ENCODE measurements at regions not wholly inside any gene's neighbourhood (a gene's known extent, or its start where the extent isn't known, plus 50 kb on each side); places are given as distances from the start of the nearest gene placed in this dataset.

DNA sequence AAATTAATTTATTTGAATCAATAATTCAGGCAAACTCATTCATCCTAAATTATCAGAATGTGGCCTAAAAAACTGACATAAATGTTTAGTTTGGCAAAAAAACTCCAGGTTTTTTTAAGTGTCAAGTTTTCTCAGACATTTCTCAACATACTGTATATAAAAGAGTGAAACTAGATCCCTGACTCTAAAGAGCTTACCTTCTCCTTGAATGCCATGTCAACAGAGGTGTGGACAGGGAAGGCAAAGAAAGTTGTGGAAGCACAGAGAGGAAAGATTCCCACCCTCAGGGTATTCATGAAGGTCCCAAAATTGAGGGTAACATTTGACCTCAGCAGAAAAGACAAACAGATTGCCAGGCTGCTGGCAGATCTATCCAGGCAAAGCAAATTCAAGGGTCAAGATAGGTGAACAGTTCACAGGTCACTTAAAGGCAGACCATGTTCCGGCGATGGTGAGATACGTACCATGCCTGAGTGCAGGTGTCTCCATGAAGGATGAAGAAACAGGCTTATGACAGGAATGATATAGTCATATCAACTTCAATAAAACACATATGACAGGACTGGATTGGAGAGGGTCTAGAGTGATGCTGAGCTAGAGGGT, 1638.3 kb upstream of the ZEB2 start:
- no peak for DNase-seq

DNA sequence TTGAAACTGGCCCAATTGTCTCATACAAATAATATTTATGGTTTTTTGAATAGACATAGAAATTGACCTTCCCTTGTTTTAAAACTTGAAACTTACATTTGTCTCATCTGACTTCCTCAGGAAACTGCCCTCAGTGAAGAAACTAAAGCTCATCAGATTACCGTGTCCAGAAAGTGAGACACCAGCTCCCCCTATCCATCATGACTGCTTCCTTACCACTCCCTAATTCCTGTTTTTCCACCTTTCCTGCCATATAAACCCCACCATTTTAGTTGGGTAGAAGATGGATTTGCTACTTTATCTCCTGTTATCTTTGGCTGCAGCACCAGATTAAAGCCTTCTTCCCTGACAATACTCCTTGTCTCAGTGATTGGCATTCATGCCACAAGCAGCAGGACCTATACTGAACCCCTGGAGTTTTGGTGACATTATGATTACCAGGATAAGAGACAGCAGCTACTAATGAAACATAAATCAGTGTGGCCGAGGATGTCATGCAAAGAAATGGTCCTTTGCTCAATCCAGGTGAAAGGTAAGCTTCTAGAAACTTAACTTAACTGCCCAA, 1627.6 kb upstream of the ZEB2 start:
- no peak for DNase-seq

GRCh38 chr2:146143971-146144370, 1624.1 kb upstream of the ZEB2 start:
- no peak for DNase-seq

- no peak for DNase-seq
Observed at GRCh38 chr2:146138820-146139219, 1618.9 kb upstream of the ZEB2 start.

DNA sequence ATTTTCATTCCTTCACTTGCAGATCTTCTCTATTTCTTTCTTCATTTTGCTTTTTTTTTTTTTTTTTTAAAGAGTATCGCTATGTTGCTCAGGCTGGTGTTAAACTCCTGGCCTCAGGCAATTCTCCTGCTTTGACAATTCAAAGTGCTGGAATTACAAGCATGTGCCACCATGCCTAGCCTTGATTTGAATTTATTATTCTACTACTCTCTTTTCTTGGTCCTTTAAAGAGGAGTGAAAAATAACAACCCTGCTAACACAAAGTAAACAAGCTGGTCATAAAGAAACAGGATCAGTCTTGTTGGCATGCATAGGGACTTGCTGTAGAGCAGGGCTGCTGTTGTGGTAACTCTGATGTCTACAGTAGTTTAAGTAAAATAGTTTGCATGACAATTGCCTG, 1615.3 kb upstream of the ZEB2 start:
- DNase-seq = no peak

- DNase-seq = no peak
Observed at GRCh38 chr2:146131785-146132184, 1611.9 kb upstream of the ZEB2 start.

DNA sequence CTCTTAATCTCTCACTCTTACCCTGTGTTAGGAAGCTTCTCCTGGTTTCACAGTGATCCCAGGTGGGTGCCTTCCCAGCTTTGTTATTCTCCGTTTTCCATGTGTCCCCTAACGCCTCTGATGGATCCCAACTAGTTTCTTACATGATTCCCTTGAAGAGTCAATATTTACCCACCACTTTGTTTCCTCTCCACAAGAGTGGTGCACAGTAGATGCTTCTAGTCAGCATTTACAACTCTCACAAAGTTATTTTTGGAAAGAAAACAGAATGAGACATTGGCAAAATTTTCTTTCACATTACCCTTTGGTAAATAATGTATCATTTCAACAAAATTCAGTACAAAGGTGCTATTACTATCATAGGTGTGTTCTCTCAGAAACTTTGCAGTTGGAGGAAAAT, 1611.1 kb upstream of the ZEB2 start:
- DNase-seq = no peak

GRCh38 chr2:146130290-146130689, 1610.4 kb upstream of the ZEB2 start:
- DNase-seq = no peak

DNA sequence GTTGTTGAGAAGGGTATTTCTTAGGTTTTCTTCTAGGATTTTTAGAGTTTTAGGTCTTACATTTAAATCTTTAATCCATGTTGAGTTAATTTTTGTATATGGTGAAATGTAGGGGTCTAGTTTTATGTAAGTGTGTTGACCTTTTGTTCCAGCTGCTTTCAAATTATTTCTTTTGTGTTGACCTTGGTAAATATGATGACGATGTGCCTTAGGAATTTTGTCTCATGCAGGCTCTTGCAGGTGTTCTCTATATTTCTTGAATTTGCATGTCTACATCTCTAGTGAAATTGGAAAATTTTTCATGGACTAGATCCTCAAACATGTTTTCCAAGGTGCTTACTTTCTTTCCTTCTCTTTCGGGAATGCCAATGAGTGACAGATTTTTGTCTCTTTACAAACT, 1609.3 kb upstream of the ZEB2 start:
- no peak for DNase-seq

DNA sequence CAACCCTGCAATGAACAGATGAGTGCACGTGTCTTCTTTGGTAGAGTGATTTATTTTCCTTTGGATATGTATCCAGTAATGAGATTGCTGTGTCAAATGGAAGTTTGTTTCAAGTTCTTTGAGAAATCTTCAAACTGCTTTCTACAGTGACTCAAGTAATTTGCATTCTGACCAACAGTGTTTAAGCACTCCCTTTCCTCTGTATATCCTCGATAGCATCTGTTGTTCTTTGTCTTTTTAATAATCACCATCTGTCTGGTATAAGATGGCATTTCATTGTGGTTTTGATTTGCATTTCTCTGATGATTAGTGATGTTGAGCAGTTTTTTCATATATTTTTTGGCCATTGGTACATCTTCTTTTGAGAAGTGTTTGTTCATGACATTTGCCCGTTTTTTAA, 1608.3 kb upstream of the ZEB2 start:
- no peak for DNase-seq

DNA sequence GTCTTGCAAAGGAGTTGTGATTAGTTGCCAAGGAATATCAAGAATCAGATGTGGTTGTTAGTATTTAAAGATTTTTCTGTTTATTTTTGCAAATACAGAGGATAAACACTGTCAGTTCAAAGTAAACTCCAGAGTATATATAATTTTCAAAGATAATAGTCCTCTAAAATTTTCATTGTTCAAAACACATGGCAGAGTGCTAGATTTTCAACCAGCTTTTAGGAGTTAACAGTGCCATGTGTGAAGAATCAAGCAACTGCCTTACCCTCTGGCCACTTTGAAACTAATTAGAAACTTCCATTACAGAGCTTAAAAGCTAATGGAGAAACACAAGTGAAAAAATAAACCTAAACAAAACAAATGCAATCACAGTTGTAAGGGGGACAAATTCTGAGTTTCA, 1605.6 kb upstream of the ZEB2 start:
- no peak for DNase-seq

GRCh38 chr2:146124741-146125140, 1604.8 kb upstream of the ZEB2 start:
- DNase-seq = no peak

GRCh38 chr2:146123714-146124113, 1603.8 kb upstream of the ZEB2 start:
- DNase-seq = no peak

GRCh38 chr2:146123256-146123655, 1603.3 kb upstream of the ZEB2 start:
- no peak for DNase-seq

DNA sequence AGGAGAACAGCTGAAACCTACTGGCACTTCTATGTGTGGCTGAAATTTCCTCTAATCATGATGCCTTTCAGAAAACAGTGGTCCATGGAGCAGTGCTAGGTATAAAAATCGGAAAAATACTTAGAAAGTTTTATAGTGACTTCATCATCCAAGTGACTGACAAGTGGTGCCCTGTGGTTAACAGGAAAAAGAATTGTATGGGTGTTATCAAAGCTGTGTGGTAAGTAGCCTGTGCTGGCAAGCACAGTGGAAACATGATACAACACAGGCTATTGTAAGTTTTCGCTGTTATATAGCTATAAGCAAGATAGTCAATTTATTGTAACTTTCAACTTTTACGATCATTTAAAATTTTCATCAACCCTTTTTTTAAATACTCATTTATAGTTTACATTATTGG, 1599.7 kb upstream of the ZEB2 start:
- no peak for DNase-seq

- no peak for DNase-seq
Observed at GRCh38 chr2:146108993-146109392, 1589.1 kb upstream of the ZEB2 start.

DNA sequence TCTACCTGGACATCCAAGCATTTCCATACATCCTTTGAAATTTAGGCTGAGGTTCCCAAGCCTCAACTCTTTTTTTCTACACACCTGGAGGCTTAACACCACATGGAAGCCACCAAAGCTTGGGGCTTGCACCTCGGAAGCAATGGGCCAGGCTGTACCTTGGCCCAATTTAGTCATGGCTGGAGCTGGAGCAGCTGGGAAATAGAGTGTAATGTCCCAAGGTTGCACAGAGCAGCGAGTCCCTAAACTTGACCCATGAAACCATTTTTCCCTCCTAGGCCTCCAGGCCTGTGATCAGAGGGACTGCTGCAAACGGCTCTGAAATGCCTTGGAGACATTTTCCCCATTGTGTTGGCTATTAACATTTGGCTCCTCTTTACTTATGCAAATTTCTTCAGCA, 1574.3 kb upstream of the ZEB2 start:
- DNase-seq = no peak

GRCh38 chr2:146081459-146081858, 1561.5 kb upstream of the ZEB2 start:
- no peak for DNase-seq

DNA sequence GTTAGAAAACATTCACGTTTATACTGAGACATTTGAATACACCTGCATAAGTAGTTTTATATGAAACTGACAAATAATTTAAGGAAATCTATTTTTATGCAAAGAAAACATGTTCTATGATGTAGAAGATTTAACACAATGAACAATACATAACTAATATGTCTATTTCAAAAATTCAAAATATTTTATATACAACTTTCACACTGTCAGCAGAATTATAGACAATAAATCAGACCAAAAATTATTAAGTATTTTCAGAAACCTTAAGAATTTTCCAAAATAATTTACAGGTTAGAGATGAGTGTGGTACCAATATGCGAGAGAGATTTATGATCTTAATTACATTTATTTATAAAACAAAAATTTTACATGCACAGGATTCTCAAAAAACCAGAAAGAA, 1561.0 kb upstream of the ZEB2 start:
- no peak for DNase-seq

GRCh38 chr2:146079216-146079615, 1559.3 kb upstream of the ZEB2 start:
- no peak for DNase-seq

GRCh38 chr2:146077156-146077555, 1557.2 kb upstream of the ZEB2 start:
- no peak for DNase-seq

DNA sequence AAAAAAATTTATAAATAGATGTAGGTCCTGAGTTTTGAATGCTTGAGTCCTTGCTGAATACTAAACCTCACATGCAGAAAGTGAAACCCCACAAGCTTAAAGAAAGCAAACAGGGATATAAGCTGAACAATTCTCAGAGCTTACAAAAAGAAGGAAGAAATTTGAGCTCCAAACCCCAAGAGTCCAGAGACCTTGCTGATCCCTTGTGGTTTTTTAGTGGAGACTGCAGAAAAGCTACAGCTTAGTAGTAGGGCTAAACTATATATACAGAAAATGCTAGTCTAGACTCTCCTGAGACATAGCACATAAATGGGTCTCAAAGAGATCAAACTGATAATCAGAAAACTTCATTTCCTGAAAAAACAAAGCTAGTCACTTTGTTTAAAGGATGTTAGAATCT, 1548.1 kb upstream of the ZEB2 start:
- DNase-seq = no peak

DNA sequence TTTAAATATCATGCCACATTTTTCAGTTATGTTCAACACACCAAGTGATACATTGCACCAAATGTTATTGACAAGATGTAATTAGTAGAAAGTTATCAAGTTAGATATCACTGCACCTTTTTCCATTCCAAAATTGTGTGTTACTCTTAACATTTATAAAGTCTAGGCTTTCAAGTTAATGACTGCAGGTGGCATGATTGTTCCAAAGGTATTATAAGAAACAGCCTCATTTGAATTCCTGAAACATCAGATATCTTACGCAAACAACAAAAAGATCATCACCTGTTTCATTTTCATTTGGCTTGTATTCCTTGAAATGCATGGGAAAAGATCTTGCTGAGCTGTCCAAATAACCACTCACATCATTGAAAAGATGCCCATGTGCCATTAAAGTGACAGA, 1528.2 kb upstream of the ZEB2 start:
- no peak for DNase-seq

- DNase-seq = no peak
Observed at GRCh38 chr2:146041274-146041910, 1521.5 kb upstream of the ZEB2 start.

GRCh38 chr2:146040051-146040450, 1520.1 kb upstream of the ZEB2 start:
- no peak for DNase-seq

Measured in inflammatory macrophage treated with lipopolysaccharide for 4 hours (primary cell).